ENCODE measurements at regions not wholly inside any gene's neighbourhood (a gene's known extent, or its start where the extent isn't known, plus 50 kb on each side); places are given as distances from the start of the nearest gene placed in this dataset.

DNA sequence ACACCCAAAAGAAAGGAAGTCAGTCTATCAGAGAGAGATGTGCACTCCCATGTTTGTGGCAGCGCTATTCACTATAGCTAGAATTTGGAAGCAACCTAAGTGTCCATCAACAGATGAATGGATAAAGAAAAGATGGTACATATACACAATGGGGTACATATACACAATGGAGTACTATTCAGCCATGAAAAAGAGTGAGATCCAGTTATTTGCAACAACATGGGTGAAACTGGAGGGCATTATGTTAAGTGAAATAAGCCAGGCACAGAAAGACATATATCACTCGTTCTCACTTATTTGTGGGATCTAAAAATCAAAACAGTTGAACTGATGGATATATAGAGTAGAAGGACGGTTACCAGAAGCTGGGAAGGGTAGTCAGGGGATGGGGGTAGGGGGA lies 99.9 kb upstream of the ZNF516 start:
- Mint-ChIP-seq H3K4me3 (no peak overlapping the region), H3K27me3 (ENCODE audit: low read depth) (peaks cover 8% of the 10 kb centered on the region), H3K36me3 (ENCODE audit: insufficient read depth in 1 of 3, low read depth in 3 of 3) (no peaks in the 10 kb centered on the region), H3K4me1 (peaks cover 12 to 13% of the 10 kb centered on the region in 2 experiments), H3K27ac (no peak overlapping the region), H3K9me3 (no peaks in the 10 kb centered on the region; a peak in 1 of 5 replicates)
- TF ChIP-seq, protein P1, sequence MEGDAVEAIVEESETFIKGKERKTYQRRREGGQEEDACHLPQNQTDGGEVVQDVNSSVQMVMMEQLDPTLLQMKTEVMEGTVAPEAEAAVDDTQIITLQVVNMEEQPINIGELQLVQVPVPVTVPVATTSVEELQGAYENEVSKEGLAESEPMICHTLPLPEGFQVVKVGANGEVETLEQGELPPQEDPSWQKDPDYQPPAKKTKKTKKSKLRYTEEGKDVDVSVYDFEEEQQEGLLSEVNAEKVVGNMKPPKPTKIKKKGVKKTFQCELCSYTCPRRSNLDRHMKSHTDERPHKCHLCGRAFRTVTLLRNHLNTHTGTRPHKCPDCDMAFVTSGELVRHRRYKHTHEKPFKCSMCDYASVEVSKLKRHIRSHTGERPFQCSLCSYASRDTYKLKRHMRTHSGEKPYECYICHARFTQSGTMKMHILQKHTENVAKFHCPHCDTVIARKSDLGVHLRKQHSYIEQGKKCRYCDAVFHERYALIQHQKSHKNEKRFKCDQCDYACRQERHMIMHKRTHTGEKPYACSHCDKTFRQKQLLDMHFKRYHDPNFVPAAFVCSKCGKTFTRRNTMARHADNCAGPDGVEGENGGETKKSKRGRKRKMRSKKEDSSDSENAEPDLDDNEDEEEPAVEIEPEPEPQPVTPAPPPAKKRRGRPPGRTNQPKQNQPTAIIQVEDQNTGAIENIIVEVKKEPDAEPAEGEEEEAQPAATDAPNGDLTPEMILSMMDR (conservative IDR thresholded peaks at IDR 0.05): no peak
- Histone ChIP-seq H2BK15ac (ENCODE audit: low read depth, low read length) (no peak overlapping the region), H3K4me1 (ENCODE audit: insufficient read depth, low read length) (no peaks in the 10 kb centered on the region; the same call in 1 of the 2 replicates), H3K27ac (ENCODE audit: insufficient read length, low read depth, low read length) (no peak overlapping the region), H3K79me1 (ENCODE audit: insufficient read depth, low read depth, low read length, poor library complexity, severe bottlenecking) (no peaks in the 10 kb centered on the region), H3K4me2 (ENCODE audit: insufficient read depth, insufficient read length, low read length) (no peak overlapping the region), H3K27me3 (ENCODE audit: insufficient read depth, low read length) (no peaks in the 10 kb centered on the region), H2AK5ac (ENCODE audit: insufficient read length, low read length) (no peak overlapping the region), H4K5ac (ENCODE audit: insufficient read length, low read depth, low read length) (no peak overlapping the region), H3K9me3 (ENCODE audit: control insufficient read depth, low read depth, low read length) (no peaks in the 10 kb centered on the region), H2BK5ac (ENCODE audit: insufficient read length, low read length) (no peak overlapping the region), H3K23me2 (ENCODE audit: insufficient read length, low read depth, low read length, poor library complexity, severe bottlenecking) (no peaks in the 10 kb centered on the region), H2BK12ac (ENCODE audit: insufficient read length, low read depth, low read length) (no peak overlapping the region), H3T11ph (ENCODE audit: low read length) (no peak overlapping the region), H2BK120ac (ENCODE audit: low read depth, low read length, poor library complexity, severe bottlenecking) (no peak overlapping the region), H4K8ac (replicated peaks; ENCODE audit: insufficient read length, low read depth, low read length) (no peak overlapping the region), H3K56ac (ENCODE audit: insufficient read length, low read depth, low read length) (no peak overlapping the region), H2BK20ac (ENCODE audit: low read depth, low read length, poor library complexity, severe bottlenecking) (no peak overlapping the region), H3K79me2 (ENCODE audit: insufficient read depth, low read length) (no peaks in the 10 kb centered on the region), H3K23ac (ENCODE audit: insufficient read length, low read depth, low read length) (no peak overlapping the region), H2AFZ (ENCODE audit: low read length) (no peak overlapping the region), H3K9ac (ENCODE audit: extremely low read depth, insufficient read length, low read length) (no peak overlapping the region), H3K14ac (ENCODE audit: insufficient read depth, low read length) (no peak overlapping the region), H4K91ac (ENCODE audit: insufficient read length, low read depth, low read length) (no peak overlapping the region), H3K18ac (ENCODE audit: insufficient read length, low read depth, low read length) (no peak overlapping the region), H4K20me1 (ENCODE audit: control insufficient read depth, insufficient read depth, insufficient read length) (no peaks in the 10 kb centered on the region), H3K4ac (ENCODE audit: low read depth, low read length) (no peak overlapping the region)
- no peak for DNase-seq
- no CpG with 5 or more reads among the region's 3 CpGs for WGBS (ENCODE audit: extremely low coverage, insufficient read length, low lambda C conversion rate)
